OCI-LY1 (cell line): ENCODE measurements at regions not wholly inside any gene's neighbourhood (a gene's known extent, or its start where the extent isn't known, plus 50 kb on each side); places are given as distances from the start of the nearest gene placed in this dataset.

Source experiments
- H2AFZ ChIP-seq: fragments of 200-600 bp; sonication (generic), shearing (Covaris generic); 2 replicates; pipeline ENCODE4 v1.6.0; 2014; ENCODE audit warnings: antibody characterized with exemption, mild to moderate bottlenecking, low read length
- H3F3A ChIP-seq: fragments of 200-600 bp; sonication (generic), shearing (Covaris generic); 2 replicates; pipeline ENCODE4 v1.6.0; 2014; ENCODE audit warnings: mild to moderate bottlenecking, antibody characterized with exemption, low read length, moderate library complexity; ENCODE audit not compliant: insufficient read depth
- H3K27ac ChIP-seq: fragments of 200-600 bp; sonication (generic); 2 replicates; pipeline ENCODE4 v1.5.1; 2014; ENCODE audit warnings: low read length, mixed run types, mild to moderate bottlenecking, low read depth; ENCODE audit not compliant: poor library complexity, severe bottlenecking
- H3K27me3 ChIP-seq: fragments of 200-600 bp; sonication (generic); 2 replicates; pipeline ENCODE4 v1.6.0; 2014; ENCODE audit warnings: antibody characterized with exemption, mild to moderate bottlenecking, low read length, moderate library complexity; ENCODE audit not compliant: insufficient read depth
- H3K36me3 ChIP-seq: fragments of 200-600 bp; sonication (generic); 2 replicates; pipeline ENCODE4 v1.6.1; 2014; ENCODE audit warnings: mild to moderate bottlenecking, antibody characterized with exemption, low read length, moderate library complexity, mixed read lengths; ENCODE audit not compliant: insufficient read depth
- H3K4me1 ChIP-seq: fragments of 200-600 bp; sonication (generic); 2 replicates; pipeline ENCODE4 v1.5.1; 2014; ENCODE audit warnings: mild to moderate bottlenecking, low read length, moderate library complexity; ENCODE audit not compliant: insufficient read depth, severe bottlenecking
- H3K4me2 ChIP-seq: fragments of 200-600 bp; sonication (generic), shearing (Covaris generic); 2 replicates; pipeline ENCODE4 v1.6.1; 2014; ENCODE audit warnings: low read length
- H3K4me3 ChIP-seq: fragments of 200-600 bp; sonication (generic); 2 replicates; pipeline ENCODE4 v1.5.1; 2014; ENCODE audit warnings: low read length, low read depth, mild to moderate bottlenecking, mixed read lengths; ENCODE audit not compliant: poor library complexity, severe bottlenecking
- H3K79me2 ChIP-seq: fragments of 200-600 bp; shearing (Covaris generic); 2 replicates; pipeline ENCODE4 v1.6.1; 2016; ENCODE audit warnings: mixed run types, low read length, mixed read lengths; ENCODE audit not compliant: insufficient read depth
- H3K9ac ChIP-seq: fragments of 200-600 bp; sonication (generic), shearing (Covaris generic); 2 replicates; pipeline ENCODE4 v1.6.1; 2014; ENCODE audit warnings: mild to moderate bottlenecking, low read length, mixed read lengths
- H3K9me2 ChIP-seq: fragments of 200-600 bp; sonication (generic), shearing (Covaris generic); 2 replicates; pipeline ENCODE4 v1.6.1; 2014; ENCODE audit warnings: low read depth, mild to moderate bottlenecking, low read length, mixed read lengths
- H3K9me3 ChIP-seq: fragments of 200-600 bp; shearing (Covaris generic); 2 replicates; pipeline ENCODE4 v1.6.1; 2014; ENCODE audit warnings: low read length, mixed read lengths
- H4K20me1 ChIP-seq: fragments of 200-600 bp; sonication (generic), shearing (Covaris generic); 2 replicates; pipeline ENCODE4 v1.6.0; 2016; ENCODE audit warnings: mild to moderate bottlenecking, low read length; ENCODE audit not compliant: insufficient read depth
- EZH2 ChIP-seq: fragments of 200-600 bp; sonication (generic), shearing (Covaris generic); IDR thresholded peaks from 2 replicates; pipeline ENCODE4 v1.8.0; 2017; ENCODE audit warnings: borderline replicate concordance, mixed run types, mild to moderate bottlenecking, antibody characterized with exemption, low read length, moderate library complexity, mixed read lengths
- TF ChIP-seq, protein P1 (sequence below): fragments of 200-600 bp; sonication (generic), shearing (Covaris generic); IDR thresholded peaks from 2 replicates; pipeline ENCODE4 v1.5.1; 2017; ENCODE audit warnings: mild to moderate bottlenecking, antibody characterized with exemption, low read length, moderate library complexity, mixed read lengths

DNA sequence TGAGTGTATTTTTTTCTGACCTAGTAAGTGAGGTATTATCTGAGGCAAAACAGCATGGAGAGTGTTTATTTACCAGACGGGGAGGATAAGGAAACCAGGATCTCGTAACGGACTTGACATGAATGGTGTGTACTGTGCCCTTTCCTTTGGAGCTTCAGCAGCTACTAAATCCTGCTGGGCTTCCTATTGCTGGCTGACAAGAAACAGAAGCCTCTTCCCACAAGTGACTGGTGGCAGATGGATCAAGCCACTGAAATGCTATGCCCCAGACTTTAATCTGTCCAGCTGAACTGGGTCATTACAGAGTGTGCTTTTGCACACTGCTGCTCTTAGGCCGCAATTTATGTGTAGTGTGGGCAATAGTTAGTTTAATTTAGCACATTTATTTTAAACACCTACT, 162.7 kb upstream of the MRPS30 start:
- H3K4me1 ChIP-seq: no peaks in the 10 kb centered on the region
- no peaks in the 10 kb centered on the region for H3F3A ChIP-seq
- no peak overlapping the region for H3K27ac ChIP-seq
- H3K9me2 ChIP-seq: no peaks in the 10 kb centered on the region
- H3K4me3 ChIP-seq: no peak overlapping the region
- no peak overlapping the region for H3K9ac ChIP-seq
- H3K9me3 ChIP-seq: no peaks in the 10 kb centered on the region
- H4K20me1 ChIP-seq: no peaks in the 10 kb centered on the region
- H3K4me2 ChIP-seq: no peak overlapping the region
- no peaks in the 10 kb centered on the region for H3K36me3 ChIP-seq
- H3K79me2 ChIP-seq: no peaks in the 10 kb centered on the region
- no peak for TF ChIP-seq EZH2
- TF ChIP-seq, protein P1, sequence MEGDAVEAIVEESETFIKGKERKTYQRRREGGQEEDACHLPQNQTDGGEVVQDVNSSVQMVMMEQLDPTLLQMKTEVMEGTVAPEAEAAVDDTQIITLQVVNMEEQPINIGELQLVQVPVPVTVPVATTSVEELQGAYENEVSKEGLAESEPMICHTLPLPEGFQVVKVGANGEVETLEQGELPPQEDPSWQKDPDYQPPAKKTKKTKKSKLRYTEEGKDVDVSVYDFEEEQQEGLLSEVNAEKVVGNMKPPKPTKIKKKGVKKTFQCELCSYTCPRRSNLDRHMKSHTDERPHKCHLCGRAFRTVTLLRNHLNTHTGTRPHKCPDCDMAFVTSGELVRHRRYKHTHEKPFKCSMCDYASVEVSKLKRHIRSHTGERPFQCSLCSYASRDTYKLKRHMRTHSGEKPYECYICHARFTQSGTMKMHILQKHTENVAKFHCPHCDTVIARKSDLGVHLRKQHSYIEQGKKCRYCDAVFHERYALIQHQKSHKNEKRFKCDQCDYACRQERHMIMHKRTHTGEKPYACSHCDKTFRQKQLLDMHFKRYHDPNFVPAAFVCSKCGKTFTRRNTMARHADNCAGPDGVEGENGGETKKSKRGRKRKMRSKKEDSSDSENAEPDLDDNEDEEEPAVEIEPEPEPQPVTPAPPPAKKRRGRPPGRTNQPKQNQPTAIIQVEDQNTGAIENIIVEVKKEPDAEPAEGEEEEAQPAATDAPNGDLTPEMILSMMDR: no peak
- no peak overlapping the region; the same call in 1 of the 2 replicates for H2AFZ ChIP-seq
- no peaks in the 10 kb centered on the region for H3K27me3 ChIP-seq

DNA sequence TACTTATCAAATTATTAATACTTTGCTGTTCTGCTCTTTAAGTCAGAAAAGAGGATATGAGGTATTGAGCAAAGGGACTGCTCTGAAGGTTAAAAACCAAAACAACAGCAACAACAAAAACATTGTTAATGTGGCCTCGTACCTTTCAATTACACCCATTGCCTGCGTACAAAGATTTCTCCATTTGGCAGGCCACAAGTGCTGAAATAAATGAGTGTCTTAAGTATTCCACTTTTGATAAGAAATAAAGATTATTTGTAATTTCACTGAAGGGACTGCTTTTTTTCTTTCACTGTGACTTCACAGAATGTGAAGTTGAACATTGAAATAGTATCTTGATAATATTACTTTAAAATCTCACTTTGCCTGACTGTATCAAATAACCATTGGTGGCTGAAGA, 163.2 kb upstream of the MRPS30 start:
- no peaks in the 10 kb centered on the region for H4K20me1 ChIP-seq
- no peaks in the 10 kb centered on the region for H3K9me3 ChIP-seq
- no peaks in the 10 kb centered on the region for H3K27me3 ChIP-seq
- H3K4me3 ChIP-seq: no peak overlapping the region
- no peak overlapping the region for H3K27ac ChIP-seq
- H3K4me1 ChIP-seq: no peaks in the 10 kb centered on the region
- no peaks in the 10 kb centered on the region for H3K9me2 ChIP-seq
- H2AFZ ChIP-seq: no peak overlapping the region; the same call in 1 of the 2 replicates
- no peaks in the 10 kb centered on the region for H3F3A ChIP-seq
- no peak overlapping the region for H3K9ac ChIP-seq
- no peaks in the 10 kb centered on the region for H3K36me3 ChIP-seq
- no peak overlapping the region for H3K4me2 ChIP-seq
- TF ChIP-seq EZH2: no peak
- TF ChIP-seq, protein P1: no peak
- no peaks in the 10 kb centered on the region for H3K79me2 ChIP-seq

DNA sequence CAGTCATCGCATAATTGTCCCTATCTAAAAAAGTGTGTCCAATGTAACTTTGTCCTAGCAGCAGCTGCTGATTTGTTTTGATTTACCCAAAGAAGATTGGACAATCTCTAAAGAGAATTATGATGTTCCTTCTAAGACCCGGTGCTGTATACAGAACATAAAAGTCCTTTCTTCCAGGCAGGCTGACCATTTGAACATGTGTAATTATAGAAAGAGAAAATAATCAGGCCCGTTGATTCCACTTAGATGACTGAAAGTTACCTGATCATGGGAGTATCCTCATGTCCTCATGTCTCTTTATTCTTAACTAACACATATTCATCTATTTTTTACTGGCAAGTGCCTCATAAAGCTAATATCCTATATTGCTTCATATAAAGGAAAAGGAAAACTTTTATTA, 164.1 kb upstream of the MRPS30 start:
- Histone ChIP-seq H3K4me3 (no peak overlapping the region), H3K4me1 (no peaks in the 10 kb centered on the region), H3K9me2 (no peaks in the 10 kb centered on the region), H3K79me2 (no peaks in the 10 kb centered on the region), H4K20me1 (no peaks in the 10 kb centered on the region), H3K4me2 (no peak overlapping the region), H3K9me3 (no peaks in the 10 kb centered on the region), H3K9ac (no peak overlapping the region), H2AFZ (no peak overlapping the region), H3F3A (no peaks in the 10 kb centered on the region), H3K36me3 (no peaks in the 10 kb centered on the region), H3K27ac (no peak overlapping the region), H3K27me3 (no peaks in the 10 kb centered on the region)
- TF ChIP-seq EZH2: no peak
- TF ChIP-seq, protein P1: no peak
